Endodermal cell (in vitro differentiated cells): ENCODE measurements at regions not wholly inside any gene's neighbourhood (a gene's known extent, or its start where the extent isn't known, plus 50 kb on each side); places are given as distances from the start of the nearest gene placed in this dataset.

ENCODE experiments used
- DNase-seq: peaks from one replicate; pipeline ENCODE4 v3.0.0-alpha.2; 2017
- H3K27ac ChIP-seq: 2 replicates; pipeline ENCODE4 v1.5.1; 2013; ENCODE audit warnings: mild to moderate bottlenecking, low read depth, low read length, moderate library complexity
- H3K27me3 ChIP-seq: 2 replicates; pipeline ENCODE4 v1.6.1; 2013; ENCODE audit warnings: mild to moderate bottlenecking, low read length, moderate library complexity; ENCODE audit not compliant: insufficient read depth, control insufficient read depth, poor library complexity, severe bottlenecking
- H3K36me3 ChIP-seq: 2 replicates; pipeline ENCODE4 v1.7.0; 2013; ENCODE audit warnings: mild to moderate bottlenecking, low read length, moderate library complexity; ENCODE audit not compliant: control insufficient read depth, insufficient read depth
- H3K4me1 ChIP-seq: one replicate; pipeline ENCODE4 v1.7.0; 2013; ENCODE audit warnings: low read length; ENCODE audit not compliant: control insufficient read depth, insufficient read depth
- H3K4me3 ChIP-seq: 2 replicates; pipeline ENCODE4 v1.5.1; 2013; ENCODE audit warnings: mild to moderate bottlenecking, low read length, moderate library complexity
- H3K9ac ChIP-seq: 2 replicates; pipeline ENCODE4 v1.6.1; 2013; ENCODE audit warnings: mild to moderate bottlenecking, low read length, moderate library complexity; ENCODE audit not compliant: poor library complexity, severe bottlenecking; ENCODE audit errors: extremely low read depth
- H3K9me3 ChIP-seq: 2 replicates; pipeline ENCODE4 v1.6.1; 2013; ENCODE audit warnings: mild to moderate bottlenecking, low read length, moderate library complexity; ENCODE audit not compliant: control insufficient read depth
- H3K27ac Mint-ChIP-seq: 2 replicates; pipeline ENCODE4 v1.8.0; 2020; ENCODE audit warnings: mixed read lengths
- H3K27me3 Mint-ChIP-seq: 2 replicates; pipeline ENCODE4 v1.8.0; 2021; ENCODE audit warnings: mild to moderate bottlenecking, mixed read lengths; ENCODE audit not compliant: insufficient read depth
- H3K36me3 Mint-ChIP-seq: 2 replicates; pipeline ENCODE4 v1.8.0; 2020; ENCODE audit warnings: low read depth, mixed read lengths
- H3K4me1 Mint-ChIP-seq: 2 replicates; pipeline ENCODE4 v1.8.0; 2020; ENCODE audit warnings: mixed read lengths
- H3K4me3 Mint-ChIP-seq: 2 replicates; pipeline ENCODE4 v1.8.0; 2020; ENCODE audit warnings: mild to moderate bottlenecking, moderate library complexity, mixed read lengths
- H3K9me3 Mint-ChIP-seq: 2 replicates; pipeline ENCODE4 v1.8.0; 2020; ENCODE audit warnings: mild to moderate bottlenecking, mixed read lengths
- WGBS, 2 experiments: methylation state at CpG; one replicate each; pipeline versions ENCODE4 v1.1.5 to v1.1.7; 2013; ENCODE audit warnings: missing lambda C conversion rate in 2 of 2, mixed read lengths in 1 of 2; ENCODE audit not compliant: insufficient coverage in 1 of 2, insufficient read length in 1 of 2; 5-methylcytosine and 5-hydroxymethylcytosine counted together
- TF ChIP-seq, protein P1 (sequence below): fragments of 200-600 bp; sonication (generic); conservative IDR thresholded peaks from 2 replicates; pipeline ENCODE4 v1.5.0; 2021; ENCODE audit warnings: antibody characterized with exemption, mild to moderate bottlenecking

DNA sequence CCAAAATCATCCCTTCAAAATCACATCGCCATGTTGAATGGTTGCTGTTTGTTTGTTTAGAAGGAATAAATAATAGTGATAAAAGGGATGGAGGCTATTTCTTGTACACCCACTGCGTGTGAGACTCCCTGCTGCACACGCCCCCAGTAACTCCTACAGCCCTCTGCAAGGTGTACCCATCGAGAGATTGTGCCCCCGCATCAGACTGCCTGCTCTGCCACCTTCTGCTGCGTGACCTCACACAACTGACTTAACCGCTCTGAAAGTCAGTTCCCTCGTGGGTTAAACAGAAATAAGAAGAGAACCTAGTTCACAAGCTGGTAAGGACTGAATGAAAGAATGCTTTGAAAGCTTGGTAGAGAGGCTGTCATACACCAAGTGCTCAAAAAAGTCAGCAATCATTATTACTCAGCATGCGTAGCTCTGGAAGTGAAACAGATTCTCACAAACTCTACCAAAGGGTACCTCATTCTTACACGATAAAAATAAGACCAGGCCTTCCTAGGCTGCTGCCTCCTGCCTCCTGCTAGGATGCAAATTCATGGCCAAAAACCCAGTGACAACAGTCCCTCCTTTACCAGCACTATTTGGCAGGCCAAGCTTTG, 147.1 kb downstream of the CPEB2 start:
- TF ChIP-seq, protein P1, sequence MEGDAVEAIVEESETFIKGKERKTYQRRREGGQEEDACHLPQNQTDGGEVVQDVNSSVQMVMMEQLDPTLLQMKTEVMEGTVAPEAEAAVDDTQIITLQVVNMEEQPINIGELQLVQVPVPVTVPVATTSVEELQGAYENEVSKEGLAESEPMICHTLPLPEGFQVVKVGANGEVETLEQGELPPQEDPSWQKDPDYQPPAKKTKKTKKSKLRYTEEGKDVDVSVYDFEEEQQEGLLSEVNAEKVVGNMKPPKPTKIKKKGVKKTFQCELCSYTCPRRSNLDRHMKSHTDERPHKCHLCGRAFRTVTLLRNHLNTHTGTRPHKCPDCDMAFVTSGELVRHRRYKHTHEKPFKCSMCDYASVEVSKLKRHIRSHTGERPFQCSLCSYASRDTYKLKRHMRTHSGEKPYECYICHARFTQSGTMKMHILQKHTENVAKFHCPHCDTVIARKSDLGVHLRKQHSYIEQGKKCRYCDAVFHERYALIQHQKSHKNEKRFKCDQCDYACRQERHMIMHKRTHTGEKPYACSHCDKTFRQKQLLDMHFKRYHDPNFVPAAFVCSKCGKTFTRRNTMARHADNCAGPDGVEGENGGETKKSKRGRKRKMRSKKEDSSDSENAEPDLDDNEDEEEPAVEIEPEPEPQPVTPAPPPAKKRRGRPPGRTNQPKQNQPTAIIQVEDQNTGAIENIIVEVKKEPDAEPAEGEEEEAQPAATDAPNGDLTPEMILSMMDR, result no peak
- Mint-ChIP-seq H3K4me1 (peaks cover 25% of the 10 kb centered on the region), H3K27ac (peak overlapping the region; percentile 73), H3K9me3 (no peaks in the 10 kb centered on the region), H3K36me3 (no peaks in the 10 kb centered on the region), H3K27me3 (peaks cover 2% of the 10 kb centered on the region), H3K4me3 (no peak overlapping the region)
- H3K27me3 ChIP-seq, result no peaks in the 10 kb centered on the region
- no peaks in the 10 kb centered on the region for H3K9me3 ChIP-seq
- no peak overlapping the region for H3K4me3 ChIP-seq
- 51 to 73% methylated on average over 4 to 10 of the region's 10 CpGs for WGBS, 2 experiments
- peak overlapping the region; percentile 33 for H3K27ac ChIP-seq
- no peak overlapping the region for H3K9ac ChIP-seq
- H3K36me3 ChIP-seq, result no peaks in the 10 kb centered on the region
- no peak for DNase-seq
- H3K4me1 ChIP-seq, result peaks cover 16% of the 10 kb centered on the region

DNA sequence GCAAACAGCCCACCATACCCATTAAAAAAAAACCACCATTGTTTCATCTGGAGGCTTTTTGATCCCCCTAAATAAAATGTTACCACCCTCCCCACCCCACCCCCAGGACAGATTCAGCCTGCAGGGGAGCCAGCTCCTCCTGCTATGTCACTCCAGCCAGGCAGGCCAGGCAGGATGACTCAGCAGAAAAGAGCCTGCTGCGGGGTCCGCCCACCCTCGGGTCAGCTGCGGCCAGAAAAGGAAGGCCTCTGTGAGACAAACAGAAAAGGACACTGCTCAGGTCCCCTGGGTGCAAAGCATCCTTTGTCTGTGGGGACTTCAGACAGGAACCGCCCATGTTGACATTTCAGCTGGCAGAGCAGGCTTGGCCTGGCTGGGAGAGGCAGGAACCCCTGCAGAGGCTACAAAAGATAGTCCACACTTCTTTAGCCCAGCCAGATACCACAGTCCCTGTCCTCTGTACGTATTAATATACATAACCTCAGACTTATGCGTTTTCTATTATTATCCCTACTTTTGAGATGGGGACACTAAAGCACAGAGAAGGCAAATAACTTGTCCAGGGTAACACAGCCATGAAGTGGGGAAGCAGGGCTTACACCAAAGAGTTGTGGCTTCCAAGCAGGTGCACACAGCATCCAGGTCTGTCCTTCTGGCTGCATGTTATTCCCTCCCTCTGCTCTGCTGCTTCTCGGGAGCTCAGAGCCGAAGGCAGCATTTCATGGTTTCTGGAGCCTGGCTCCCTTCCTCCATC, 147.7 kb downstream of the CPEB2 start:
- DNase-seq, result peak; percentile 92
- Histone ChIP-seq H3K36me3 (no peaks in the 10 kb centered on the region), H3K9ac (no peak overlapping the region), H3K9me3 (no peaks in the 10 kb centered on the region), H3K27me3 (no peaks in the 10 kb centered on the region), H3K4me1 (peaks cover 16% of the 10 kb centered on the region), H3K27ac (peak overlapping the region; percentile 33), H3K4me3 (no peak overlapping the region)
- no peak overlapping the region for H3K4me3 Mint-ChIP-seq
- TF ChIP-seq, protein P1, result no peak
- peaks cover 2% of the 10 kb centered on the region for H3K27me3 Mint-ChIP-seq
- no peaks in the 10 kb centered on the region for H3K36me3 Mint-ChIP-seq
- H3K4me1 Mint-ChIP-seq, result peaks cover 25% of the 10 kb centered on the region
- WGBS, 2 experiments, result 57 to 84% methylated on average over 3 to 9 of the region's 9 CpGs
- H3K9me3 Mint-ChIP-seq, result no peaks in the 10 kb centered on the region
- H3K27ac Mint-ChIP-seq, result peak overlapping the region; percentile 77

GRCh38 chr4:15150631-15151030, 148.3 kb downstream of the CPEB2 start:
- Histone ChIP-seq H3K27ac (no peak overlapping the region), H3K9ac (no peak overlapping the region), H3K9me3 (no peaks in the 10 kb centered on the region), H3K36me3 (no peaks in the 10 kb centered on the region), H3K4me3 (no peak overlapping the region), H3K4me1 (peaks cover 16% of the 10 kb centered on the region), H3K27me3 (no peaks in the 10 kb centered on the region)
- H3K36me3 Mint-ChIP-seq, result no peaks in the 10 kb centered on the region
- peaks cover 25% of the 10 kb centered on the region for H3K4me1 Mint-ChIP-seq
- H3K27me3 Mint-ChIP-seq, result peaks cover 2% of the 10 kb centered on the region
- TF ChIP-seq, protein P1, result no peak
- H3K4me3 Mint-ChIP-seq, result no peak overlapping the region
- no peak for DNase-seq
- no peak overlapping the region for H3K27ac Mint-ChIP-seq
- peaks cover 4% of the 10 kb centered on the region for H3K9me3 Mint-ChIP-seq
- WGBS, 2 experiments, result 95 to 100% methylated on average over 1 to 2 of the region's 2 CpGs
